Brain microvascular endothelial cell (primary cell): ENCODE measurements at regions not wholly inside any gene's neighbourhood (a gene's known extent, or its start where the extent isn't known, plus 50 kb on each side); places are given as distances from the start of the nearest gene placed in this dataset.
"Not testable (repeated sequence)": the region's sequence is repeated elsewhere in the genome, so short reads cannot be mapped to it uniquely, and the experiment has no call there.

Source experiments
- DNase-seq: peaks from one replicate; pipeline ENCODE4 v3.0.0-alpha.2; 2020
- H3K27ac ChIP-seq: fragments of 250-450 bp; sonication (Bioruptor Pico); 2 replicates; pipeline ENCODE4 v1.5.1; 2020; ENCODE audit warnings: mild to moderate bottlenecking, moderate library complexity
- H3K27me3 ChIP-seq: fragments of 250-450 bp; sonication (Bioruptor Pico); replicated peaks from 2 replicates; pipeline ENCODE4 v1.5.1; 2020; ENCODE audit warnings: mild to moderate bottlenecking
- H3K36me3 ChIP-seq: fragments of 250-450 bp; sonication (Bioruptor Pico); replicated peaks from 2 replicates; pipeline ENCODE4 v1.5.1; 2020; ENCODE audit warnings: mild to moderate bottlenecking
- H3K4me3 ChIP-seq: 2 replicates; pipeline ENCODE4 v1.5.1; 2011; ENCODE audit warnings: low read depth, mild to moderate bottlenecking, control low read depth, low read length, moderate library complexity
- CTCF ChIP-seq: IDR thresholded peaks from 2 replicates; pipeline ENCODE4 v1.5.1; 2011; ENCODE audit warnings: low read depth, mild to moderate bottlenecking, moderate library complexity, low read length, control low read depth, inconsistent platforms; ENCODE audit errors: missing control alignments
- in situ Hi-C: cut with HindIII; loops from 2 replicates; pipeline ENCODE4 v1.10.0; 2017; ENCODE audit warnings: low sequenced_read_pairs, low pct_ligation_motif_present

- Histone ChIP-seq H3K27ac (no peak overlapping the region), H3K27me3 (no peaks in the 10 kb centered on the region), H3K4me3 (no peak overlapping the region), H3K36me3 (no peaks in the 10 kb centered on the region)
- in situ Hi-C loops: no loop called here
- TF ChIP-seq CTCF: no peak
- no peak for DNase-seq
Observed at GRCh38 chr2:236354056-236354940, 90.1 kb upstream of the ASB18 start.

- in situ Hi-C loops: no loop called here
- TF ChIP-seq CTCF: no peak
Observed at GRCh38 chr2:236354973-236355595, 90.9 kb upstream of the ASB18 start.

GRCh38 chr2:236355911-236356310 is 91.7 kb upstream of the ASB18 start:
- Histone ChIP-seq H3K36me3 (no peaks in the 10 kb centered on the region), H3K27ac (no peak overlapping the region), H3K27me3 (no peaks in the 10 kb centered on the region), H3K4me3 (no peak overlapping the region)
- in situ Hi-C loops: no loop called here
- DNase-seq: no peak
- no peak for TF ChIP-seq CTCF

More at GRCh38 chr2:236354973-236355595, 90.9 kb upstream of the ASB18 start:
- no peak overlapping the region for H3K4me3 ChIP-seq
- H3K27ac ChIP-seq: no peak overlapping the region
- H3K36me3 ChIP-seq: no peaks in the 10 kb centered on the region
- DNase-seq: no peak
- H3K27me3 ChIP-seq: no peaks in the 10 kb centered on the region

- H3K27ac ChIP-seq, in situ Hi-C loops, H3K36me3 ChIP-seq, H3K4me3 ChIP-seq, DNase-seq, H3K27me3 ChIP-seq: not testable (repeated sequence)
Observed at GRCh38 chr2:236356321-236356720, 92.1 kb upstream of the ASB18 start.

GRCh38 chr2:236358482-236358881 is 94.3 kb upstream of the ASB18 start:
- H3K4me3 ChIP-seq, H3K27me3 ChIP-seq, H3K36me3 ChIP-seq, DNase-seq, in situ Hi-C loops, H3K27ac ChIP-seq: not testable (repeated sequence)

GRCh38 chr2:236359426-236360045 is 95.3 kb upstream of the ASB18 start:
- in situ Hi-C loops: no loop called here
- no peak for TF ChIP-seq CTCF
- Histone ChIP-seq H3K27ac (no peak overlapping the region), H3K36me3 (no peaks in the 10 kb centered on the region), H3K4me3 (no peak overlapping the region), H3K27me3 (no peaks in the 10 kb centered on the region)
- DNase-seq: no peak
